HCEC 1CT (cell line): ENCODE measurements at regions not wholly inside any gene's neighbourhood (a gene's known extent, or its start where the extent isn't known, plus 50 kb on each side); places are given as distances from the start of the nearest gene placed in this dataset.

ENCODE experiments used
- DNase-seq: peaks from one replicate; pipeline ENCODE4 v3.0.0-alpha.2; 2017

DNA sequence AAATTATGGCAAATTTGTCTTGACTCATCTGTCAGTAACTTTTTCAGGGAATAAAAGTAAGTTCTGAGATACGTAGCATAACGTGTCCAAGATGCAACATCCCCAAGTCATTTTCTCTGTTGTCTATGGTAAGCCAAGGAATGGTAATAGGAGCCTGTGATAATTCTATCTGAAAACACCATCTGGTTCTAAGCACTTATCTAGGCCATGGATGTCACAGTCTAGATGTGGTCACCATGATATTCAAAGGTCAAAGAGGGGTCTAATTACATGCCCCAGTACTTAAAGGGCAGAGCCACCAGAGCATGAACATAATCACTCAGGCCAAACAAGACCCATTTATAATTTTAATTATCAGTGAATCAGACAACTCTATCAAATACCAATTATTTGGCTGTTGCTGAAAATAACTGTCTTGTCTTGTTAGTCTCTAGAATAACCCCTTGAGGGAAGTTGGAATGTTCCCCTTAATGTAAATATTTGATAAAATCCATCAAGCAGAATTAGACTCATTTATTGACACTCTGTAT, 225.1 kb upstream of the MPPED2 start:
- no peak for DNase-seq

DNA sequence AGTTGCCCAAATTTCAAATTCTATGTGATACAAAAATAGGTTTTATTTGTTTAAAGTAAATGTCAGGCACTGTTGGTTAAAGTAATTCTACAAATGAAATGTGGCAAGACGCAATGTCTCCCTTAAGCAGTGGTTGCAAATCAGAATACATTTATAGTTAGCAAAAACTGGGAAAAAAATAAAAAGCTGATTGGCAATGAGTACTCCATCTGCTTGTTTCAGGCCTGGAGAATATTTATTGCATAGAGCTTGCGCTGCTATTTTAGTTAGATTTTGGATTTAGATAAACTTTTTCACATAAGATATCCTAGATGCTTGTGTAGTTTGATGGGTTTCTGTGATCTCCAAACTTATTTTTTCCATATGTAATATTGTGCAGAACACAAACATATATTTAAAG, 224.0 kb upstream of the MPPED2 start:
- DNase-seq = no peak

DNA sequence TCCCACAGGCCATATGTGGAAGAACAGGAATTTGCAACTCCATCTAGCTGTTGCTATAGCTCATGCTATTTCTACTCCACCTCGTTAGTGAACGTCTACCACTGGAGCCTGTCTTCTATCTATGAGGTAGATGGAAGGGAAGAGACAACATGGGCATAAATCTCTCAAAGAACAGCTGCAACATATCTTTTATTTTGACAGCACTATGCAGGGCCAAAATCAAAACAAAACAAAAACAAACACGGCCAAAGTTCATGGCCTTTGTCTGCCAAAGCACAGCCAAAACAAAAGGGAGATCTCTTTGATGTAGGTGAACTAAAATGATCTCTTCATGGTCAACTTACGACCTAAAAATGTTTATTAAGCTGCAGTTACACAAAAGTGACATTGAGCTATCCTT, 215.2 kb upstream of the MPPED2 start:
- DNase-seq = no peak

DNA sequence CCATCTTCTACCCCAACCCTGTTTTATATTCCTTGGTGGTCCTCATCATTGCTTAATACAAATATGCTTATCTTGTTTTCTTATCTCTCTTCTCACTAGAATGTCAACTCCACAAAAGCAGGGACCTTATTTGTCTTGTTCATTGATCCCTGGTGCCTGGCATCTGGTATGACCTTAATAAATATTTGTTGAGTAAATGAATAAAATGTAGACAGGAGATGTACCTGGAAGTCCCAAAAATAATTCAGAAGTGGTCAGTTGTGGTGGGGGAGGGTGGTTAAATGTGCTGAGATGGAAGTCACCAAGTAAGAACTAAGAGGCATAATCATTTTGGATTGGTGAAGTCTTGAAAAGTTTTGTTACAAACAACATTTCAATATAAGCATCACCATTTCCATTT, 214.8 kb upstream of the MPPED2 start:
- DNase-seq = no peak

DNA sequence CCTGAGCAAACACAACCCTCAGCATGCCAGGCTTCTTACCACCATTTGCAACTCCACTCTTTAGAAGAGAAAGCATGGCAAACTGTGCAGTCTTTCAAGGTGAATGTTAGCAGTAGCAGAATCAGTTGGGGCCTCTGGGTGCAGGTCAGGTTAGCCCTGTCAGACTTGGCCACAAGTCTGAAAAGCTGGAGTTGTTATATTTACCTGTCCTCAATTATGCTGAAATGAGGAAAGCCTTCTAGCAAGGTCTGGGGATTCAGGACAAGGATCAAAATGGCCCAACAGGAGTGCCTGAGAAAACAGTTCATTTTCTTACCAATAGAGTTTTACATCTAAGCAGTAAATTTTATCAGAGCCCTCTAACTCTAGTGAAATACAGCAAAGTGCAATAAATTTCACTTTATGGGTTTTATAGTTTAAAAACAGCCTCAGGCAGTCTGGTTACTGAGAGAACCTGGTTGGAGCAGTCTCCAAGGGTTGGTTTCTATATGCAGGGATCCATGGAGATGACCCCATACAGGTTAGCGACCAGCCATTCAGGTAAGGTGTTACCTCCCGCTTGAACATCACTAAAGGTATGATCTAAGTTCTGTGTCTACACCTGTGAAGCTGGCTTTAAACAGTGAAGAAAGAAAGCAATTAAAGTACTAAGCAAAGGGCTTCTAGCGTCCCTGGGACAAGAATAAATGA, 212.5 kb upstream of the MPPED2 start:
- DNase-seq = no peak

DNA sequence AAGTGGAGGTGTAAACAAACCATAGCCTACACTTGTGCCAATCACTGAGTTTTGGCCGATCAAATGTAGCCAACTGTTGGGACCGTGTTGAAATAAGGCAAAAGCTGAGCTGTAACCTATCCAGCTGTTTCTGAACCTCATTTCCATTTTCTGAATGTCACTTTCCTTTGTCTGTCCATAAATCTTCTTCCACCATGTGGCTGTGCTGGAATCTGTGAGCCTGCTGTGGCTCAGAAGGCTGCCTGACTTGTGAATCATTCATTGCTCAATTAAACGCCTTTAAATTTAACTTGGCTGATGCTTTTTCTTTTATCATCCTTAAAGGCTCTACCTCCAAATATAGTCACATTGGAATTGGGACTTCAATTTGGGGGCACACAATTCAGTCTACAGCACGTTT, 203.1 kb upstream of the MPPED2 start:
- DNase-seq = no peak

DNA sequence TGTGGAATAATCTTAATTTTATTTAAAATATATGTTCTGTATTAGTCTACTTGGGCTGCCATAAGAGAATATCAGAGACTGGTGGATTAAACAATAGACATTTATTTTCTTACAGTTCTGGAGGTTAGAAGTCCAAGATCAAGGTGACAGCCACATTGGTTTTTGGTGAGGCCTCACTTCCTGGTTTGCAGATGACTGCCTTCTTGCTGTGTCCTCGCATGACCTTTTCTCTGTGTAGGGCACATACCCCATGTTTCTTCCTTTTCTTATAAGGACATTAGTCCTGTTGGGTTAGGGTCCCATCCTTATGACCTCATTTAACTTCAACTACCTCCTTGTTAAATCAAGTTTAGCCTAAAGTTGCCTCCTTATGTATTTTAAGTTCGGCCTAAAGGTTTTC, 202.7 kb upstream of the MPPED2 start:
- no peak for DNase-seq

DNA sequence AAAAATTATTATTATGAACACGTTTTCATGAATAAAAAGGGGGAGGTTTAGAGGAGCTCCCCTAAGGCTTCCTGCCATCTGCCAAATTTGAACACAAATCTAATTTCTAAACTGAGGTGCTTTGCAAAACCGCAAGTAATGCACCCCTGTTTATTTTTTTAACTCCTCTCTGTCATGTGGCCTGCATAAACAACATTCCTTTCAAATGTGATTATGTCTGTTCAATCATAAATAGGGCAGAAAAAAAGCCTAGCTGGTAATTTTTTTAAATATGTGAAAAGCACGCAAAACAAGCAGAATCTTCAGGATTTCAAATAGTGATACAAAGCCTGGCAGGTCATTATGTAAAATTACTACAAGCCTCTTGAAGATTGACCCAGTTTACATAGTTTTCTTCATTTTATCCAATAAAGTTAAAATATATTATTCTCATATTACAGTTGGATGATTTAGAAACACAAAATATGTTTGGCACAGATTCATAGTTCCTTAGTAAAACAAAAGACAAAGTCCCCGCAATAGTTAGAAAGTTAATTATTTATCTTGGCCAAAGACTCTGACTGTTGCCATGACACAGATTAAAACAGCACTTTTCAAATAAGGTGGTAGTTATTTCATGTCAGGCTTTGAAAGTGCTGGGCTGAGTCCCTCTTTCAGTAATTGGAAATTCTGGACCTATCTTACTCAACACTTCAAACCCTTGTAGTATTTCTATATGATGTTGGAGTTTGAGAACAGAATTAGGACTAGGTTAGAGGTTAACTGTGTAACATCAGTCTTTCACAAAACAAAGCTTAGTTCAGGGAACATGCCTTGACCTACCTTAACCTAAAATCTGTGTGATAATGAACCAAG, 200.3 kb upstream of the MPPED2 start:
- DNase-seq = no peak

DNA sequence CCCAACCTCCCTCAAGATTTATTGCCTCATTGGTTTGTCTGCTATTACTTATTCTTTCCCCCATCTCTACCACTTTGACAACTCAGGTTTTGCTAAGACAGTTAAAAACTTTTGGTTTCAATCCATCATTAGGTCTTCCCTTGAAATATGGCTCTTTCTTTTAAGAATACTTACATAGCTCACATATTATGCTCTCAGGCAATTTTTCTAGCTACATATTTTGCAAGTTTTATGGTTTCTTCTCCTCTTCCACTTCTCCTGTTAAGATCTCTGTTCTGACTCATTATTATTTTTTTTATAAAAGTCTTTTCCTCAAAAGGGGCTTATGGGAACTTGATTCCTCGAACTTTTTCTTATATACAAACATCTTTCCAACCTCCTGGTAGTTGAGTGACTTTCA, 192.4 kb upstream of the MPPED2 start:
- DNase-seq = no peak

DNA sequence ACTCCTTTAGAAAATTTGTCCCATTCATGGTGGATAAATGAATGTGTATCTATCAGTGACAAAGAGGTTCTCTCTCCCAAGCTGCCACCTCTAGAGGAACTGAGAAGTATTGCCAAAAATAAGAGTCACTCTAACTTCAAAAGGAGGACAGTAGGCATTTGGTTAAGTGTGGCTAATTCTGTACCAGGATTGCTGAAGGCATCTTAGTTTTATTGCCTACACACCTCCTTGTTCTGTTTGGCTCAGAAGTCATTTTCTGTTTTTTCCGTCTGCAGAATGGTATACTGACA, 189.0 kb upstream of the MPPED2 start:
- no peak for DNase-seq

DNA sequence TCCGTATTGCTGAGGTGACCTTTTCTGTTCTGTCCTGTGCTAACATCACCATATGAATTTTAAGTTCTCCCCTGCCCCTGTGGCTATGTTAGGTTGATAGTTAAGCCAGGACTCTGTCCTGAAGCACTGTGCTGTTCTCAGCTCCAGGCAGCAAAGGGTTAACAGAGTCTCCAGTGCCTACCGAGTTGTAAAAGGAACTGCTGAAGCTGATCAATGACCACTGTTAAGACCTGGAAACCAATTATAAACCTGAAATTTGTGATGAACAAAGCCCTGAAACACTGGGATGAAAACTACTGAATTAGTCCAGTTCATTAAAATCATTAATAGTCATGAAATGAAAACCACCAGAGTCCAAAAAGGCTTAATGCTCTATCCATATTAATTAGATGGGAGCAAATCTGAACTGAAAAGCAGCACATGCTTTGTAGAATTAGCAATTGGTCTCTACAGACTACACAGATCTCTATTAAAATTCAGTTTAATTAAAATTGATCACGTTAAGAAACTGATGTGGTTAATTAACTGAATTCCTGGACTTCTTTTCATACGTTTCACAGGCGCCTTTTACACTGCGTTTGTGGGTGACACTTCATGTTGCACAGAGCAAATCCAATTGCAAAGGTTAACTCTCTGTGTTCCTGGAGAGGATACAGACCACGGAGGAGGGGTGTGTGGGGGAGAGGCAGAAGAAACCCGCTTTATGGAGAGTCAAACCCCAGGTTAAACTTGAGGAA, 188.5 kb upstream of the MPPED2 start:
- no peak for DNase-seq

DNA sequence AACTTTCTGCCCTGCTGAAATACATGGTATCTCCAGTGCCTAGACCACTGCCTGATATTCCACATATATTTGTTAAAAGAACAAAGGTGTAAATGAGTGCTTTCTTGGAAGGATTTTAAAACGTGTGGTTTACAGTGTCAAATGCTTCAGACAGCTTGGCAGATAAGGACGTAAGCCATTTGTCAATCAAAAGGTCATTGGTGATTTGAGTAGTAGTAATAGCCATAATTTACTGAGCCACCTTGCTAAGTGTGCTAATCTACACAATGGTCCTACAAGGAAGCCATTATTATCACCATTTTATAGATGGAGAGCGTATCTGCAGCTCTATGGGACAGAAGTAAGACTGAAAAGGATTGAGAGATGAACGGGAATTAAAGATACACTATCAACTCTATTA, 186.8 kb upstream of the MPPED2 start:
- no peak for DNase-seq

DNA sequence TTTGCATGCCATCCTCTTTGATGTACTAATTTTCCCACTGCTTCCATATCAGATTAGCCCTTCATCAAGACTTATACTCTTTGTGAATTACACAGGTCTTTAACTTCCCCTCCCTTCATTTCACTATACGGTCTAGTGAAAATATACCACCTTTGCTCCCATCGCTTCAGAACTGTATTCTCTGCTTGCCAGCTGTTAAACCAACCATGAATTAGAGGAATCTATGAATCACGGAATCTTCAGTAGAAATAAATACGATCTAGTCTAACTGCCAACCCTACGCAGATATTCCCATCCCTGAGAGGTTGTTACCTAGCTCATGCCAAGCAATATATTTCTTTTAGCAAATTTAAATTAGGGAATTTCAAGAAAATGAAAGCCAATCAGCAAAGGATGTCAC, 177.8 kb upstream of the MPPED2 start:
- no peak for DNase-seq

DNA sequence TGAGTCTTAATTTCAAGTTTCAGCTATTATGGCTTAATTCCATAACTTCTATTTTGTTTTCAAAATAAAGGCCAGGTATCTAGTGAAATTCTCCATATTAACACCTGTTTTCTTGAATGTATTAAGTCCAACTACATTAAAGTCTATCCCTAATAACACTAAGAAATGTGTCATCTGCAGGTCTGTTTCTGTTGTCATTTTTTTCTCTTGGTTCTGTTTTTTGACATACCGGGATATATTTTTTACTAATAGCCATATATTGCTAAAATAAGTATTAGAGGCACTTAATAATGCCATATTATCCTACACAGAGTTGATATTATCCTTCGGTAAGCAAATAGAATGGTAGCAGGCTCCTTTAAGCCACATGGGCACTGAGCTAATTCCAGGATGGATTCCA, 176.0 kb upstream of the MPPED2 start:
- no peak for DNase-seq

DNA sequence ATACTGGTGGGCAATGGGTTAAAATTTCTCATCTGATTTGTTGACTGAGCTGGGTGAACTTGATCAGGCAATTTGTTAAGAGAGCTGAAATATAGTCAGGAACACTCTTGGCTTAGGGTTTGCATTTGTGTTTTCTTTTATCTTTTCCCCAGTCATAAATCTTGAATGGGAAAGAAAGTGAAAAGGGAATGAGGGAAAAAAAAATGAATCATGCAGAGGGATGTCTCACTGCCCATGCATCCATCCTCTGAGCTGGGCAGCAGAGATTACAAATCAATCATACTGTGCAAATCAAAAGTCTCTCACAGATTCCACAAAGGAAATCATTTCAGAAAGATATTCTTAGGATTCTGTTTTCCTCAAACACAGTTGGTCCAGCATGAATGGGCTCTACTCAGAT, 174.2 kb upstream of the MPPED2 start:
- DNase-seq = no peak

DNA sequence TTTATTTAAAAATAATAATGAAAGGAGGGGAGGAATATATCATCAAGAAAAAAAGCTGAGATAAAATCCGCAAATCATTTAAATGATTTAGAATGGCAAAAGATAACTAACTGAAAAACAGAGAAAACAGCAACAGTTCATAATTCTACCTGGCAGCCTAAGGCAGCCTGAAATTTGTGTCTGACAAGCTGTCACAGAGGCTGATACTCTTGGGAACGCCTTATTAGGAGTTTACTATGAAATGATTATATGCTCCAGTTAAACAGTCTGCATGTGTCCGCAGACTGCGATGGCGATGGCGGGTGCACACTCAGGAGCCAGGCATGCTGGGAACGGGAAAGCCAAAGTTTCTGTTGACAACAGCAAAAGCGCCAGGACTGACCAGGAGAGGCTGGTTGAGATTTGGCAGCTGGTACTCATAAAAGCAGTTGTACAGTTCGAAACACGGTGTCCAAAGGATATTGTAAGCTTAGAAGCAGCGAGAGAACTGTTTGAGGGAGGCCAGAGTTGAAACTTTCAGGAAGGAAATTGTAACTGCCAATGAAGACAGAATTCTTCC, 172.9 kb upstream of the MPPED2 start:
- DNase-seq = no peak

DNA sequence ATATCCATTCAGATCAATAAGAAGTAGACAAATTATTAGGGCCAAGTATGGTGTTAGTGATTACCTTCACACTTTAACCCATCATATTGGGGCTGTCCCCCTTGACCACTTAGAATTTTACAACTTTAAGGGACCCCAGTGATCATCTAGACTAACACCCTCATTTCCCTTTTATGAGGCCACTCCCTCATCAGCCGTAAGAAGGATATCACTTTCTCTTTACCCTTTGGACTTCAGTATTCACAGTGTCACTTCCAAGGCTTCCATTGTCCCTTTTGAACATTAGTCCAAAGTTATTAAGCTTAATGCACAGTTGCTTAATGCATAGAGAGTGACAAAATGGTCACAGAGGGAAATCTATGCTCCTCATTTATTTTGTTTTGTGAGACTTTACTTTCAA, 172.4 kb upstream of the MPPED2 start:
- DNase-seq = no peak

DNA sequence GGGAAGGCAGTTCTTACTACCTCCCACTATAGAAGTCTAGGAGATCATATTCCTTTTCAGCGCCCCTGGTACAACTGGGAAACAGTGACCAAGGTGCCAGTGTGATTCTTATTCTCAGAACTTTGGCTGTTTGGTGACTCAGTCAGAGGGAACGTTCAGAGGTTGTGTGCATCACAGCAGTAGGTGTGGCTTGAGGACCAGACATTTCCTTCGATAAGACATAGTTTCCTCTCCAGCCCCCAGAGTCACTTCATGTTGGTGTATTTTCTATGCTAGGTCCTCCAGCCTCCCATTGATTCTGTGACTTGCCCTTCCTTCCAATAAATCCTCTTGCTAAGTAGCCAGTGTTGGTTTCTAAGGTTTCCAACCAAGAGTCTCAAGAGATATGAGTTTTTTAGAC, 171.9 kb upstream of the MPPED2 start:
- no peak for DNase-seq

DNA sequence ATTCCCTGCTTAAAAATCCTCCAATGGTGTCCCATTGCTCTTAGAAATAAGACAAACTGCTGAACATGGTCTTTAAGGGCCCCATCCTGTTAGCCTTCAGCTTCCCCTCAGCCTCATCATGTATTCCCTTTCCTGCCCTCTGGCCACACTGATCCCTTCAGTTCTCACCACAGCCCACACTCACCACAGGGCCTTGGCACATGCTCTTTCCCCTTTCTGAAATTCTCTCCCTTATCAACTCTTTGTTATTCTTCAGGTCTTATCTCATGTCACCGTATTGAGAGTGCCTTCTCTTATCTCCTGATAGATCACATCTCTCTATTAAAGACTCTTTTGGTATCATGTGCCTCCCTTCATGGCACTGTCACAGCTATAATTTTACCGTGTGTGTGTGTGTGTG, 167.8 kb upstream of the MPPED2 start:
- DNase-seq = no peak

DNA sequence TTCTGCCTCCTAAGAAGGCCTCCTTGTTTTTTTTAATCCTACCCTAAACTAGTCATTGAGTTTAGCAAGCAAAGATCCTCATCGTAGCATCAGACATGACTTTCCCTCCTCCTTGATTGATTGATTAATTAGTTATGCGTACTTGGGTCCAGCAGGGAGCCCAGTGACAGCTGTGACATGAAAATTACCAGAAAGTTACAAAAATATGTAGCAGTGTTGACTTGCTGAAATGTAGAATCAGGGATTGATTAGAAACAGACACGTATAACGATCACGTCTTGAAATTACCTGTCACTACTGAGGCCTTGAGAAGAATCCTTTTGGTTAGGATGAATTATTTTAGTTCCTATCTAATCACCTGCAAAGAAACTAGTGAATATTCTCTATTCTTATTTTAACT, 167.4 kb upstream of the MPPED2 start:
- DNase-seq = no peak

DNA sequence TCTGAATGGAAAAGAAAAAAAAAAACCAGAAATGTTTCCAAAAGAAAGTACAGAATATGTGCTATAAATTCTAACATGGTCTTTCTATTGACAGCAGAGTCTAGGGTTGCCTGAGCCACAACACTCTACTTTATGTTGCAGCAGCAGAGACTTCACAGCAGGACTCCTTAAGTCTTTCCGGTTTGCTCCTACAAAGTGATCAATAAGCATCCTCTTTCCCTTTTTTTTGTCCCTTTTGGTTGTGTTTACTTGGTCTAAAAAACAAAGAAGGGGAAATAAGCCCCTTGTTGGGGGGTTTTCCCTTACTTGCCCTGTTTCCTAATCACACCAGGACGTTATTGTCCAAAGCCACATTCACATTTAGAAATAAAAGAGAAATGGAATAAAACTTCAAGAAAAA, 163.1 kb upstream of the MPPED2 start:
- DNase-seq = no peak

DNA sequence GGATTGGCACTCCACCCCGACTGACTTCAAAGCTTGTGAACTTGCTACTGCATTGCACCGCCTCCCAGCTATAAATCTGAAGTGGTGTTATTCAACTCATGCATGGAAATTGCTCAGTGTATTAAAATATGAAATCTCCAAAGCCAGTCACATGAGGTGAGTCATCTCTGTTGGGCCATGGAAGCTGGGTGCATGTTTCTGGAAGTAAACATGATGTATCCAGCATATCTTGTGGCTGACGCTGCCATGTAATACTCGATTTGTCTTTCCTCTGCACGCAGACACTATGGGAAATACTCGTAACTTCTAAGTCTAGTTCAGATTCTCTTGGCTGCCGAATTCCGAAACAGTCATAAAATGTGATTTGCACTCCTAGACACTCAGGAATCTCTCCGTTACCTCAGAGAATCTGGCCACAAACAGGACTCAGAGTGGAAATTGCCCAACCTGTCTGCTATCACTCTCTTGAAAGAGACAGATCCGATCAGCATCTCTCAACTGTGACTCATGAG, 154.9 kb upstream of the MPPED2 start:
- peak; percentile 3 for DNase-seq

DNA sequence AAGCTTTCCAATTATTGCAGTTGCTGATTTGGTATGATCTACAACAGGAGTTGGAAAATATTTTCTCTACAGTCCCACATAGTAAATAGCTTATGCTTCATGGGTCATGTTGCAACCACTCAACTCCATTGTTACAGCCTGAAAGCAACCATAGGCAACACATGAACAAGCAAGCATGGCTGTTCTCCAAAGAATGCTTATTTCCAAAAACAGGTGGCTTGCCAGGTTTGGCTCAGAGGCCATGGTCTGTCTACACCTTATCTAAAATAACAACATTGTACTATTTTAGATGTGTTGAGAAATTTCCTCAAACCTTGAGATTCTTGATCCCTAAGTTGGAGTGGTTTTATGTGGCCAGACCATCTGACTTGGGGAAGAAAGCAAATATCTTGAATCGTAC, 153.9 kb upstream of the MPPED2 start:
- DNase-seq = no peak
